OCI-LY7 (cell line): ENCODE measurements at regions not wholly inside any gene's neighbourhood (a gene's known extent, or its start where the extent isn't known, plus 50 kb on each side); places are given as distances from the start of the nearest gene placed in this dataset.

Experiments used
- CTCF ChIP-seq: fragments of 200-600 bp; sonication (generic); conservative IDR thresholded peaks from 2 replicates; pipeline ENCODE4 v1.5.1; 2014; ENCODE audit warnings: mild to moderate bottlenecking, antibody characterized with exemption, low read length, moderate library complexity, mixed read lengths
- EZH2phosphoT487 ChIP-seq: fragments of 200-600 bp; sonication (generic); IDR thresholded peaks from 2 replicates; pipeline ENCODE4 v1.6.1; 2018; ENCODE audit warnings: low read depth, borderline replicate concordance, mild to moderate bottlenecking, mixed run types, antibody characterized with exemption, low read length, moderate library complexity, mixed read lengths

GRCh38 chr2:48235076-48235475 is 79.4 kb upstream of the FOXN2 start:
- no peak for TF ChIP-seq CTCF
- TF ChIP-seq EZH2phosphoT487 = no peak
